SK-MEL-5 (cell line): ENCODE measurements at regions not wholly inside any gene's neighbourhood (a gene's known extent, or its start where the extent isn't known, plus 50 kb on each side); places are given as distances from the start of the nearest gene placed in this dataset.

Experiments used
- DNase-seq: peaks from one replicate; pipeline ENCODE4 v3.0.0-alpha.2; 2016; ENCODE audit warnings: low read depth, low spot score
- in situ Hi-C: cut with HindIII; loops from 2 replicates; pipeline ENCODE4 v1.10.0; 2016; ENCODE audit warnings: low sequenced_read_pairs, high pct_unique_total_duplicates, low pct_unique_long_range_greater_than_20kb

- in situ Hi-C loops: no loop called here
- DNase-seq: no peak
Observed at GRCh38 chr2:2998971-2999370, 378.6 kb downstream of the EIPR1 start.

GRCh38 chr2:2993172-2993692, 384.4 kb downstream of the EIPR1 start:
- in situ Hi-C loops: no loop called here
- no peak for DNase-seq

GRCh38 chr2:2992634-2993033, 385.0 kb downstream of the EIPR1 start:
- in situ Hi-C loops: no loop called here

GRCh38 chr2:2985020-2985419, 392.6 kb downstream of the EIPR1 start:
- DNase-seq: no peak
- in situ Hi-C loops: no loop called here

More at GRCh38 chr2:2992634-2993033, 385.0 kb downstream of the EIPR1 start:
- DNase-seq: peak; percentile 14

- DNase-seq: no peak
- in situ Hi-C loops: no loop called here
Observed at GRCh38 chr2:2981000-2981399, 396.6 kb downstream of the EIPR1 start.

GRCh38 chr2:2974982-2975381, 402.6 kb downstream of the EIPR1 start:
- DNase-seq: no peak
- in situ Hi-C loops: no loop called here

- no peak for DNase-seq
- in situ Hi-C loops: no loop called here
Observed at GRCh38 chr2:2960441-2961133, 417.0 kb downstream of the EIPR1 start.

- no peak for DNase-seq
- in situ Hi-C loops: no loop called here
Observed at GRCh38 chr2:2950403-2950952, 427.1 kb downstream of the EIPR1 start.

- DNase-seq: no peak
- in situ Hi-C loops: no loop called here
Observed at GRCh38 chr2:2947406-2947805, 430.2 kb downstream of the EIPR1 start.

GRCh38 chr2:2942906-2943305, 434.7 kb downstream of the EIPR1 start:
- in situ Hi-C loops: no loop called here
- DNase-seq: no peak

GRCh38 chr2:2942225-2942624, 435.4 kb downstream of the EIPR1 start:
- DNase-seq: no peak
- in situ Hi-C loops: no loop called here

GRCh38 chr2:2941205-2941604, 436.4 kb downstream of the EIPR1 start:
- no peak for DNase-seq
- in situ Hi-C loops: no loop called here

- no peak for DNase-seq
- in situ Hi-C loops: no loop called here
Observed at GRCh38 chr2:2940702-2941101, 436.9 kb downstream of the EIPR1 start.

GRCh38 chr2:2940061-2940460, 437.6 kb downstream of the EIPR1 start:
- in situ Hi-C loops: no loop called here

GRCh38 chr2:2939078-2939795, 438.4 kb downstream of the EIPR1 start:
- in situ Hi-C loops: no loop called here
- no peak for DNase-seq

More at GRCh38 chr2:2940061-2940460, 437.6 kb downstream of the EIPR1 start:
- no peak for DNase-seq

- DNase-seq: no peak
- in situ Hi-C loops: no loop called here
Observed at GRCh38 chr2:2938481-2938880, 439.1 kb downstream of the EIPR1 start.

GRCh38 chr2:2935445-2936149, 442.0 kb downstream of the EIPR1 start:
- DNase-seq: no peak
- in situ Hi-C loops: no loop called here

- no peak for DNase-seq
- in situ Hi-C loops: no loop called here
Observed at GRCh38 chr2:2933426-2933825, 444.2 kb downstream of the EIPR1 start.
